ENCODE measurements at regions not wholly inside any gene's neighbourhood (a gene's known extent, or its start where the extent isn't known, plus 50 kb on each side); places are given as distances from the start of the nearest gene placed in this dataset.
"Not testable (repeated sequence)": the region's sequence is repeated elsewhere in the genome, so short reads cannot be mapped to it uniquely, and the experiment has no call there.

GRCh38 chr3:147159141-147159540, 247.2 kb downstream of the ZIC4 start:
- H3K4me3 ChIP-seq (ENCODE audit: extremely low read depth, insufficient read depth, low read length, poor library complexity, severe bottlenecking), result no peak overlapping the region
- H3K4me1 ChIP-seq (ENCODE audit: control insufficient read depth, insufficient read depth, low read length, poor library complexity, severe bottlenecking), result no peaks in the 10 kb centered on the region

GRCh38 chr3:147157631-147158030, 248.7 kb downstream of the ZIC4 start:
- no peak overlapping the region for H3K4me3 ChIP-seq (ENCODE audit: extremely low read depth, insufficient read depth, low read length, poor library complexity, severe bottlenecking)
- H3K36me3 ChIP-seq (ENCODE audit: control insufficient read depth, insufficient read depth, low read length), result no peaks in the 10 kb centered on the region
- no peaks in the 10 kb centered on the region for H3K9me3 ChIP-seq (ENCODE audit: control insufficient read depth, low read length)
- H3K27ac ChIP-seq (ENCODE audit: low read depth, low read length, severe bottlenecking), result no peak overlapping the region
- H3K4me1 ChIP-seq (ENCODE audit: control insufficient read depth, insufficient read depth, low read length, poor library complexity, severe bottlenecking), result no peaks in the 10 kb centered on the region
- 73 to 91% methylated on average over 3 of the region's 3 CpGs for WGBS, 2 experiments (ENCODE audit: insufficient coverage in 2 of 2)

More at GRCh38 chr3:147159141-147159540, 247.2 kb downstream of the ZIC4 start:
- Histone ChIP-seq H3K27ac (ENCODE audit: low read depth, low read length, severe bottlenecking) (no peak overlapping the region), H3K36me3 (ENCODE audit: control insufficient read depth, insufficient read depth, low read length) (no peaks in the 10 kb centered on the region), H3K9me3 (ENCODE audit: control insufficient read depth, low read length) (no peaks in the 10 kb centered on the region)
- WGBS, 2 experiments (ENCODE audit: insufficient coverage in 2 of 2), result 75 to 90% methylated on average over 1 of the region's 1 CpG

- not testable (repeated sequence) for H3K9me3 ChIP-seq (ENCODE audit: control insufficient read depth, low read length); H3K4me1 ChIP-seq (ENCODE audit: control insufficient read depth, insufficient read depth, low read length, poor library complexity, severe bottlenecking); H3K27ac ChIP-seq (ENCODE audit: low read depth, low read length, severe bottlenecking); H3K36me3 ChIP-seq (ENCODE audit: control insufficient read depth, insufficient read depth, low read length); H3K4me3 ChIP-seq (ENCODE audit: extremely low read depth, insufficient read depth, low read length, poor library complexity, severe bottlenecking)
- WGBS, 2 experiments (ENCODE audit: insufficient coverage in 2 of 2), result 90 to 93% methylated on average over 2 to 3 of the region's 10 CpGs
Observed at GRCh38 chr3:147154988-147155387, 251.4 kb downstream of the ZIC4 start.

GRCh38 chr3:147153830-147154539, 252.4 kb downstream of the ZIC4 start:
- Histone ChIP-seq H3K27ac (ENCODE audit: low read depth, low read length, severe bottlenecking) (no peak overlapping the region), H3K9me3 (ENCODE audit: control insufficient read depth, low read length) (no peaks in the 10 kb centered on the region), H3K36me3 (ENCODE audit: control insufficient read depth, insufficient read depth, low read length) (no peaks in the 10 kb centered on the region), H3K4me3 (ENCODE audit: extremely low read depth, insufficient read depth, low read length, poor library complexity, severe bottlenecking) (no peak overlapping the region), H3K4me1 (ENCODE audit: control insufficient read depth, insufficient read depth, low read length, poor library complexity, severe bottlenecking) (no peaks in the 10 kb centered on the region)
- WGBS, 2 experiments (ENCODE audit: insufficient coverage in 2 of 2), result 97 to 98% methylated on average over 8 to 17 of the region's 30 CpGs

GRCh38 chr3:147152476-147152875, 253.9 kb downstream of the ZIC4 start:
- Histone ChIP-seq H3K4me1 (ENCODE audit: control insufficient read depth, insufficient read depth, low read length, poor library complexity, severe bottlenecking) (no peaks in the 10 kb centered on the region), H3K4me3 (ENCODE audit: extremely low read depth, insufficient read depth, low read length, poor library complexity, severe bottlenecking) (no peak overlapping the region), H3K36me3 (ENCODE audit: control insufficient read depth, insufficient read depth, low read length) (no peaks in the 10 kb centered on the region), H3K27ac (ENCODE audit: low read depth, low read length, severe bottlenecking) (no peak overlapping the region), H3K9me3 (ENCODE audit: control insufficient read depth, low read length) (no peaks in the 10 kb centered on the region)
- WGBS, 2 experiments (ENCODE audit: insufficient coverage in 2 of 2), result 100% methylated on average over 1 of the region's 3 CpGs; no CpG with 5 or more reads in 1 of the 2 experiments

- Histone ChIP-seq H3K36me3 (ENCODE audit: control insufficient read depth, insufficient read depth, low read length) (no peaks in the 10 kb centered on the region), H3K27ac (ENCODE audit: low read depth, low read length, severe bottlenecking) (no peak overlapping the region), H3K4me1 (ENCODE audit: control insufficient read depth, insufficient read depth, low read length, poor library complexity, severe bottlenecking) (peaks cover 6% of the 10 kb centered on the region), H3K9me3 (ENCODE audit: control insufficient read depth, low read length) (no peaks in the 10 kb centered on the region), H3K4me3 (ENCODE audit: extremely low read depth, insufficient read depth, low read length, poor library complexity, severe bottlenecking) (no peak overlapping the region)
- WGBS, 2 experiments (ENCODE audit: insufficient coverage in 2 of 2), result 74 to 91% methylated on average over 2 of the region's 2 CpGs
Observed at GRCh38 chr3:147141516-147142288, 264.6 kb downstream of the ZIC4 start.

DNA sequence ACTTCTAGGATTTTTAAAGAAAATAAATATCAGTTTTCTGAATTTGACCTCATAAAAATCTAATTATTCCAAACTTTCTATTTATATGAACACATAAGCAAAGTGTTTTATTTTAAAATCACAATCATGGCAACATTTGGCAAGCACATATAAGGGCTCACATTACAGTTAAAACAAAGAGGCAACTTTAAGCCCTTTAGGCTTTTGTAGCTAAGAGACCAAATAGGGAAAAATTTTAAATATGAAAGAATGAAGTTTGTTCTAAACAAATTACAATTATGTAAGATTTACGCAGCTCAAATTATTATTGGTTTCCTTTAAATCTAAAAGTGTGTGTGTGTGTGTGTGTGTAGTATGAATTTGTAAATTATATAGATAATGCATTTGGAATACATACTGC, 267.0 kb downstream of the ZIC4 start:
- H3K9me3 ChIP-seq (ENCODE audit: control insufficient read depth, low read length), result no peaks in the 10 kb centered on the region
- H3K4me1 ChIP-seq (ENCODE audit: control insufficient read depth, insufficient read depth, low read length, poor library complexity, severe bottlenecking), result peaks cover 6% of the 10 kb centered on the region
- no peak overlapping the region for H3K4me3 ChIP-seq (ENCODE audit: extremely low read depth, insufficient read depth, low read length, poor library complexity, severe bottlenecking)
- no peaks in the 10 kb centered on the region for H3K36me3 ChIP-seq (ENCODE audit: control insufficient read depth, insufficient read depth, low read length)
- H3K27ac ChIP-seq (ENCODE audit: low read depth, low read length, severe bottlenecking), result no peak overlapping the region
- WGBS, 2 experiments (ENCODE audit: insufficient coverage in 2 of 2), result no CpG with 5 or more reads among the region's 1 CpG

DNA sequence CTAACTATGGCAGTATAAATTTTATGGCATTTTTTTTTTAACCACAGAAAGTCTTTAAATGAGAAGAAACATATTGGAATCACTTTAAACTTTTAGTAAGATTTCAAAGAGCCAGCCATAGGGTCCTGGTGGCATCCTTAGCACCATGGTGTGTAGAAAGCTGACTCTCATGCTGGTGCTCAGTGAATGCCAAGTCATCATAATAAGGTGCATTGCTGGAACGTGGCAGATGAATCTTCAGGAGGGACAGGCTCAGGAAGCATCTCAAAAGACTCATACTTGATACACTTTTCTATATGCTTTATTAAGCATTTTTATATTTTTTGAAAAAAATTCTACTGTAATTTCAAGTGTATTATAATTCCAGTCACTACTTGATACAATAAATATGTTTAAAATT, 274.2 kb downstream of the ZIC4 start:
- Histone ChIP-seq H3K27ac (ENCODE audit: low read depth, low read length, severe bottlenecking) (no peak overlapping the region), H3K9me3 (ENCODE audit: control insufficient read depth, low read length) (peaks cover 3% of the 10 kb centered on the region), H3K4me1 (ENCODE audit: control insufficient read depth, insufficient read depth, low read length, poor library complexity, severe bottlenecking) (no peaks in the 10 kb centered on the region), H3K4me3 (ENCODE audit: extremely low read depth, insufficient read depth, low read length, poor library complexity, severe bottlenecking) (no peak overlapping the region), H3K36me3 (ENCODE audit: control insufficient read depth, insufficient read depth, low read length) (no peaks in the 10 kb centered on the region)
- no CpG with 5 or more reads among the region's 1 CpG for WGBS, 2 experiments (ENCODE audit: insufficient coverage in 2 of 2)

GRCh38 chr3:147130461-147130860, 275.9 kb downstream of the ZIC4 start:
- Histone ChIP-seq H3K9me3 (ENCODE audit: control insufficient read depth, low read length) (peaks cover 3% of the 10 kb centered on the region), H3K36me3 (ENCODE audit: control insufficient read depth, insufficient read depth, low read length) (no peaks in the 10 kb centered on the region), H3K4me3 (ENCODE audit: extremely low read depth, insufficient read depth, low read length, poor library complexity, severe bottlenecking) (no peak overlapping the region), H3K4me1 (ENCODE audit: control insufficient read depth, insufficient read depth, low read length, poor library complexity, severe bottlenecking) (no peaks in the 10 kb centered on the region), H3K27ac (ENCODE audit: low read depth, low read length, severe bottlenecking) (no peak overlapping the region)
- WGBS, 2 experiments (ENCODE audit: insufficient coverage in 2 of 2), result no CpG with 5 or more reads among the region's 2 CpGs

GRCh38 chr3:147129665-147130064, 276.7 kb downstream of the ZIC4 start:
- Histone ChIP-seq H3K27ac (ENCODE audit: low read depth, low read length, severe bottlenecking) (no peak overlapping the region), H3K4me3 (ENCODE audit: extremely low read depth, insufficient read depth, low read length, poor library complexity, severe bottlenecking) (no peak overlapping the region), H3K9me3 (ENCODE audit: control insufficient read depth, low read length) (peaks cover 3% of the 10 kb centered on the region), H3K4me1 (ENCODE audit: control insufficient read depth, insufficient read depth, low read length, poor library complexity, severe bottlenecking) (no peaks in the 10 kb centered on the region), H3K36me3 (ENCODE audit: control insufficient read depth, insufficient read depth, low read length) (no peaks in the 10 kb centered on the region)
- 90 to 100% methylated on average over 1 to 8 of the region's 8 CpGs for WGBS, 2 experiments (ENCODE audit: insufficient coverage in 2 of 2)

DNA sequence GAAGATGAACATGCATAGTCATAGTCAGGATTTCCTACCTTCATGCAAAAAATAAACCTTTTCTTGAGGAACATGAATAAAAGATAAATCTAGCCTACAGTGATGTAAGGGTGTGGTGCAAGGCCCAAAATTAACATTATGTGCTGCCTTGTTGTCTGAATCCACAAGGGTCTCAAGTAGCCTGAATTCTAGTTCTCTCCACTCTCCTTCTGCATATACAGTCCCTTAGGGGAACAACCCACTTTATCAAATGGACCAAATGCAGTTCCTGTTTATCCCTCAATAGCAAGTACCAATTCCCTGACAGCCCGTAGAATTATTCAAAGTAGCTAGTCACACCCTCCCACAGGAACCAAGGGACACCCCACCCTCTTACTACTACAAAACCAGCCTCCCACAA, 284.0 kb downstream of the ZIC4 start:
- H3K4me1 ChIP-seq (ENCODE audit: control insufficient read depth, insufficient read depth, low read length, poor library complexity, severe bottlenecking), result no peaks in the 10 kb centered on the region
- no CpG with 5 or more reads among the region's 1 CpG for WGBS, 2 experiments (ENCODE audit: insufficient coverage in 2 of 2)
- no peak overlapping the region for H3K4me3 ChIP-seq (ENCODE audit: extremely low read depth, insufficient read depth, low read length, poor library complexity, severe bottlenecking)
- H3K27ac ChIP-seq (ENCODE audit: low read depth, low read length, severe bottlenecking), result no peak overlapping the region
- no peaks in the 10 kb centered on the region for H3K36me3 ChIP-seq (ENCODE audit: control insufficient read depth, insufficient read depth, low read length)
- H3K9me3 ChIP-seq (ENCODE audit: control insufficient read depth, low read length), result no peaks in the 10 kb centered on the region

All from mesodermal cell (in vitro differentiated cells).